Astrocyte (in vitro differentiated cells and primary cell): ENCODE measurements at regions not wholly inside any gene's neighbourhood (a gene's known extent, or its start where the extent isn't known, plus 50 kb on each side); places are given as distances from the start of the nearest gene placed in this dataset.

Experiments
- DNase-seq: peaks from one replicate; pipeline ENCODE4 v3.0.0-alpha.2; 2010; ENCODE audit warnings: low read depth
- FAIRE-seq: peaks from 2 replicates; lab custom pipeline; 2011; peaks lifted over from hg19 to GRCh38; lab: Jason Lieb, UNC
- H2AFZ ChIP-seq: 2 replicates; pipeline ENCODE4 v1.6.0; 2012; ENCODE audit warnings: low read depth, low read length, inconsistent platforms
- H3K27ac ChIP-seq: 2 replicates; pipeline ENCODE4 v1.5.1; 2011; ENCODE audit warnings: low read depth, low read length, inconsistent platforms
- H3K27me3 ChIP-seq: 2 replicates; pipeline ENCODE4 v1.6.0; 2011; ENCODE audit warnings: low read length, inconsistent platforms; ENCODE audit not compliant: insufficient read depth
- H3K36me3 ChIP-seq: 2 replicates; pipeline ENCODE4 v1.5.1; 2011; ENCODE audit warnings: low read length, inconsistent platforms; ENCODE audit not compliant: insufficient read depth
- H3K4me1 ChIP-seq: 2 replicates; pipeline ENCODE4 v1.5.1; 2011; ENCODE audit warnings: low read length, inconsistent platforms; ENCODE audit not compliant: insufficient read depth
- H3K4me2 ChIP-seq: 2 replicates; pipeline ENCODE4 v1.6.0; 2012; ENCODE audit warnings: low read length, inconsistent platforms
- H3K4me3 ChIP-seq: 2 replicates; pipeline ENCODE4 v1.5.1; 2011; ENCODE audit warnings: low read depth, mild to moderate bottlenecking, low read length, inconsistent platforms; ENCODE audit not compliant: insufficient read depth
- H3K79me2 ChIP-seq: 2 replicates; pipeline ENCODE4 v1.6.0; 2012; ENCODE audit warnings: mild to moderate bottlenecking, low read length, inconsistent platforms; ENCODE audit not compliant: insufficient read depth
- H3K9ac ChIP-seq: 2 replicates; pipeline ENCODE4 v1.6.0; 2012; ENCODE audit warnings: mild to moderate bottlenecking, low read length, inconsistent platforms
- H3K9me3 ChIP-seq: 2 replicates; pipeline ENCODE4 v1.5.1; 2012; ENCODE audit warnings: low read depth, mild to moderate bottlenecking, low read length, inconsistent platforms; ENCODE audit not compliant: insufficient read depth
- H4K20me1 ChIP-seq: 2 replicates; pipeline ENCODE4 v1.6.0; 2012; ENCODE audit warnings: low read length, inconsistent platforms; ENCODE audit not compliant: insufficient read depth
- H3K27ac Mint-ChIP-seq: one replicate; pipeline ENCODE4 v1.8.0; 2021; ENCODE audit warnings: mild to moderate bottlenecking, mixed read lengths; ENCODE audit not compliant: unreplicated experiment
- H3K27me3 Mint-ChIP-seq: one replicate; pipeline ENCODE4 v1.8.0; 2021; ENCODE audit warnings: low read depth, mixed read lengths; ENCODE audit not compliant: unreplicated experiment
- H3K36me3 Mint-ChIP-seq: one replicate; pipeline ENCODE4 v1.8.0; 2021; ENCODE audit warnings: low read depth, mixed read lengths; ENCODE audit not compliant: unreplicated experiment
- H3K4me1 Mint-ChIP-seq: one replicate; pipeline ENCODE4 v1.8.0; 2021; ENCODE audit warnings: low read depth, mixed read lengths; ENCODE audit not compliant: unreplicated experiment
- H3K4me3 Mint-ChIP-seq: one replicate; pipeline ENCODE4 v1.8.0; 2021; ENCODE audit warnings: mild to moderate bottlenecking, moderate library complexity, mixed read lengths; ENCODE audit not compliant: unreplicated experiment
- H3K9me3 Mint-ChIP-seq: one replicate; pipeline ENCODE4 v1.8.0; 2021; ENCODE audit warnings: mild to moderate bottlenecking, mixed read lengths; ENCODE audit not compliant: unreplicated experiment
- EZH2 ChIP-seq: IDR thresholded peaks from 2 replicates; pipeline ENCODE4 v1.6.1; 2012; ENCODE audit warnings: mild to moderate bottlenecking, low read length, inconsistent platforms; ENCODE audit not compliant: insufficient read depth
- TF ChIP-seq, protein P1 (sequence below): IDR thresholded peaks from 2 replicates; pipeline ENCODE4 v1.5.1; 2011; ENCODE audit warnings: low read depth, mild to moderate bottlenecking, inconsistent platforms, low read length, moderate library complexity; ENCODE audit not compliant: insufficient read depth

GRCh38 chr20:52823303-52823702 lies 148.9 kb upstream of the TSHZ2 start:
- no peak for FAIRE-seq

DNA sequence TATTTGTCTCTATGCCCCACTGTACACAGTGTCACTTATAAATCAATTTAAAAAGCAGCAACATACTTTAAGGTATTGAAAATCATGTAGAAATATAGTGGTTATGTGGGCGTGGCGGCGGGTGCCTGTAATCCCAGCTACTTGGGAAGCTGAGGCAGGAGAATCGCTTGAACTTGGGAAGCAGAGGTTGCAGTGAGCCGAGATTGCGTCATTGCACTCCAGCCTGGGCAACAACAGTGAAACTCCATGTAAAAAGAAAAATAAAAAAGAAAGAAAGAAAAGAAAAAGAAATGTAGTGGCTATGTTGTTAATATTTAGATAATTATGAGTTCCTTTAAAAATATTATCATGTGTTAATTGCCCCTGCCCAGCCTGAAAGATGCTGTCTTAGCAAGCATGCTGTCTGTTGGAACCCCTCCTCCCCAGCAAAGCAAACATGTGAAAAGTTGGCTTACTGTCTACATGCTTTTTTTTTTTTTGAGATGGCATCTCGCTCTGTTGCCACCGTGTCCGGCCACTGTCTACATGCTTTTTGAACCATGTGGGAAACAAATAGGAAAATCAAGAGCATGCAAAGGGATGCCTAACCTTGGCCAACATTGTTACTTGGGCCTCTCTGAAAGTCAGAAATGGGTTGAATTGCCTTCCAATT lies 151.4 kb upstream of the TSHZ2 start:
- H3K27me3 ChIP-seq = no peaks in the 10 kb centered on the region
- Mint-ChIP-seq H3K4me1 (no peaks in the 10 kb centered on the region), H3K27me3 (peaks cover 5% of the 10 kb centered on the region), H3K9me3 (no peaks in the 10 kb centered on the region), H3K4me3 (no peak overlapping the region), H3K27ac (no peak overlapping the region), H3K36me3 (no peaks in the 10 kb centered on the region)
- H4K20me1 ChIP-seq = no peaks in the 10 kb centered on the region
- no peak for DNase-seq
- H3K36me3 ChIP-seq = no peaks in the 10 kb centered on the region
- H3K4me3 ChIP-seq = no peak overlapping the region
- TF ChIP-seq, protein P1, sequence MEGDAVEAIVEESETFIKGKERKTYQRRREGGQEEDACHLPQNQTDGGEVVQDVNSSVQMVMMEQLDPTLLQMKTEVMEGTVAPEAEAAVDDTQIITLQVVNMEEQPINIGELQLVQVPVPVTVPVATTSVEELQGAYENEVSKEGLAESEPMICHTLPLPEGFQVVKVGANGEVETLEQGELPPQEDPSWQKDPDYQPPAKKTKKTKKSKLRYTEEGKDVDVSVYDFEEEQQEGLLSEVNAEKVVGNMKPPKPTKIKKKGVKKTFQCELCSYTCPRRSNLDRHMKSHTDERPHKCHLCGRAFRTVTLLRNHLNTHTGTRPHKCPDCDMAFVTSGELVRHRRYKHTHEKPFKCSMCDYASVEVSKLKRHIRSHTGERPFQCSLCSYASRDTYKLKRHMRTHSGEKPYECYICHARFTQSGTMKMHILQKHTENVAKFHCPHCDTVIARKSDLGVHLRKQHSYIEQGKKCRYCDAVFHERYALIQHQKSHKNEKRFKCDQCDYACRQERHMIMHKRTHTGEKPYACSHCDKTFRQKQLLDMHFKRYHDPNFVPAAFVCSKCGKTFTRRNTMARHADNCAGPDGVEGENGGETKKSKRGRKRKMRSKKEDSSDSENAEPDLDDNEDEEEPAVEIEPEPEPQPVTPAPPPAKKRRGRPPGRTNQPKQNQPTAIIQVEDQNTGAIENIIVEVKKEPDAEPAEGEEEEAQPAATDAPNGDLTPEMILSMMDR = no peak
- TF ChIP-seq EZH2 = no peak
- no peaks in the 10 kb centered on the region for H3K79me2 ChIP-seq
- FAIRE-seq = no peak
- no peak overlapping the region for H3K4me2 ChIP-seq
- H3K9me3 ChIP-seq = no peaks in the 10 kb centered on the region
- no peak overlapping the region for H2AFZ ChIP-seq
- no peak overlapping the region for H3K27ac ChIP-seq
- H3K4me1 ChIP-seq = no peaks in the 10 kb centered on the region
- no peak overlapping the region for H3K9ac ChIP-seq

More at GRCh38 chr20:52823303-52823702, 148.9 kb upstream of the TSHZ2 start:
- H3K27me3 Mint-ChIP-seq = peaks cover 5% of the 10 kb centered on the region
- no peaks in the 10 kb centered on the region for H3K9me3 ChIP-seq
- no peaks in the 10 kb centered on the region for H3K79me2 ChIP-seq
- H3K4me3 Mint-ChIP-seq = no peak overlapping the region
- no peak overlapping the region for H3K9ac ChIP-seq
- no peak overlapping the region for H3K27ac ChIP-seq
- H3K4me1 ChIP-seq = no peaks in the 10 kb centered on the region
- no peak for TF ChIP-seq EZH2
- TF ChIP-seq, protein P1 = no peak
- no peaks in the 10 kb centered on the region for H3K27me3 ChIP-seq
- no peak for DNase-seq
- H3K9me3 Mint-ChIP-seq = no peaks in the 10 kb centered on the region
- H3K4me3 ChIP-seq = no peak overlapping the region
- H3K4me2 ChIP-seq = no peak overlapping the region
- no peaks in the 10 kb centered on the region for H3K36me3 Mint-ChIP-seq
- no peaks in the 10 kb centered on the region for H3K36me3 ChIP-seq
- H2AFZ ChIP-seq = no peak overlapping the region
- H3K27ac Mint-ChIP-seq = no peak overlapping the region
- H3K4me1 Mint-ChIP-seq = no peaks in the 10 kb centered on the region
- no peaks in the 10 kb centered on the region for H4K20me1 ChIP-seq

GRCh38 chr20:52818491-52818890 lies 153.7 kb upstream of the TSHZ2 start:
- FAIRE-seq = no peak
- H3K36me3 ChIP-seq = no peaks in the 10 kb centered on the region
- Mint-ChIP-seq H3K27me3 (peaks cover 5% of the 10 kb centered on the region), H3K9me3 (no peaks in the 10 kb centered on the region), H3K4me3 (no peak overlapping the region), H3K27ac (no peak overlapping the region), H3K4me1 (no peaks in the 10 kb centered on the region), H3K36me3 (no peaks in the 10 kb centered on the region)
- TF ChIP-seq EZH2 = no peak
- TF ChIP-seq, protein P1 = no peak
- no peak overlapping the region for H3K4me3 ChIP-seq
- no peaks in the 10 kb centered on the region for H3K79me2 ChIP-seq
- no peaks in the 10 kb centered on the region for H3K27me3 ChIP-seq
- H4K20me1 ChIP-seq = no peaks in the 10 kb centered on the region
- no peak overlapping the region for H3K9ac ChIP-seq
- H2AFZ ChIP-seq = no peak overlapping the region
- H3K27ac ChIP-seq = no peak overlapping the region
- DNase-seq = no peak
- H3K9me3 ChIP-seq = no peaks in the 10 kb centered on the region
- no peaks in the 10 kb centered on the region for H3K4me1 ChIP-seq
- no peak overlapping the region for H3K4me2 ChIP-seq
